ENCODE measurements at regions not wholly inside any gene's neighbourhood (a gene's known extent, or its start where the extent isn't known, plus 50 kb on each side); places are given as distances from the start of the nearest gene placed in this dataset.

GRCh38 chr6:82767037-82767436, 298.6 kb downstream of the UBE3D start:
- Mint-ChIP-seq H3K9me3 (ENCODE audit: unreplicated experiment) (no peaks in the 10 kb centered on the region), H3K4me1 (ENCODE audit: low read depth, unreplicated experiment) (no peaks in the 10 kb centered on the region), H3K4me3 (ENCODE audit: unreplicated experiment) (no peak overlapping the region), H3K27me3 (ENCODE audit: unreplicated experiment) (no peaks in the 10 kb centered on the region), H3K36me3 (ENCODE audit: unreplicated experiment) (no peaks in the 10 kb centered on the region), H3K27ac (ENCODE audit: unreplicated experiment) (no peak overlapping the region)
- DNase-seq: no peak
- TF ChIP-seq CTCF (IDR thresholded peaks at IDR 0.05; ENCODE audit: partially characterized antibody, unreplicated experiment): no peak

- no peak overlapping the region for H3K4me3 Mint-ChIP-seq (ENCODE audit: unreplicated experiment)
- no peaks in the 10 kb centered on the region for H3K36me3 Mint-ChIP-seq (ENCODE audit: unreplicated experiment)
- no peak for TF ChIP-seq CTCF (IDR thresholded peaks at IDR 0.05; ENCODE audit: partially characterized antibody, unreplicated experiment)
- no peaks in the 10 kb centered on the region for H3K4me1 Mint-ChIP-seq (ENCODE audit: low read depth, unreplicated experiment)
- H3K27ac Mint-ChIP-seq (ENCODE audit: unreplicated experiment): no peak overlapping the region
- H3K9me3 Mint-ChIP-seq (ENCODE audit: unreplicated experiment): no peaks in the 10 kb centered on the region
- no peak for DNase-seq
- no peaks in the 10 kb centered on the region for H3K27me3 Mint-ChIP-seq (ENCODE audit: unreplicated experiment)
These were observed 298.2 kb downstream of the UBE3D start for GRCh38 chr6:82767447-82767846.

- no peak overlapping the region for H3K4me3 Mint-ChIP-seq (ENCODE audit: unreplicated experiment)
- H3K27me3 Mint-ChIP-seq (ENCODE audit: unreplicated experiment): no peaks in the 10 kb centered on the region
- DNase-seq: no peak
- no peaks in the 10 kb centered on the region for H3K4me1 Mint-ChIP-seq (ENCODE audit: low read depth, unreplicated experiment)
- H3K27ac Mint-ChIP-seq (ENCODE audit: unreplicated experiment): no peak overlapping the region
- H3K36me3 Mint-ChIP-seq (ENCODE audit: unreplicated experiment): no peaks in the 10 kb centered on the region
- no peak for TF ChIP-seq CTCF (IDR thresholded peaks at IDR 0.05; ENCODE audit: partially characterized antibody, unreplicated experiment)
- H3K9me3 Mint-ChIP-seq (ENCODE audit: unreplicated experiment): no peaks in the 10 kb centered on the region
These were observed 292.6 kb downstream of the UBE3D start for GRCh38 chr6:82772851-82773717.

- H3K27ac Mint-ChIP-seq (ENCODE audit: unreplicated experiment): no peak overlapping the region
- H3K4me1 Mint-ChIP-seq (ENCODE audit: low read depth, unreplicated experiment): no peaks in the 10 kb centered on the region
- DNase-seq: no peak
- H3K36me3 Mint-ChIP-seq (ENCODE audit: unreplicated experiment): no peaks in the 10 kb centered on the region
- no peaks in the 10 kb centered on the region for H3K9me3 Mint-ChIP-seq (ENCODE audit: unreplicated experiment)
- TF ChIP-seq CTCF (IDR thresholded peaks at IDR 0.05; ENCODE audit: partially characterized antibody, unreplicated experiment): no peak
- H3K4me3 Mint-ChIP-seq (ENCODE audit: unreplicated experiment): no peak overlapping the region
- H3K27me3 Mint-ChIP-seq (ENCODE audit: unreplicated experiment): no peaks in the 10 kb centered on the region
These were observed 290.3 kb downstream of the UBE3D start for GRCh38 chr6:82775361-82775760.

- Mint-ChIP-seq H3K27ac (ENCODE audit: unreplicated experiment) (no peak overlapping the region), H3K9me3 (ENCODE audit: unreplicated experiment) (no peaks in the 10 kb centered on the region), H3K36me3 (ENCODE audit: unreplicated experiment) (no peaks in the 10 kb centered on the region), H3K4me1 (ENCODE audit: low read depth, unreplicated experiment) (no peaks in the 10 kb centered on the region), H3K27me3 (ENCODE audit: unreplicated experiment) (no peaks in the 10 kb centered on the region), H3K4me3 (ENCODE audit: unreplicated experiment) (no peak overlapping the region)
- no peak for TF ChIP-seq CTCF (IDR thresholded peaks at IDR 0.05; ENCODE audit: partially characterized antibody, unreplicated experiment)
- no peak for DNase-seq
These were observed 289.7 kb downstream of the UBE3D start for GRCh38 chr6:82775981-82776380.
